ENCODE measurements at regions not wholly inside any gene's neighbourhood (a gene's known extent, or its start where the extent isn't known, plus 50 kb on each side); places are given as distances from the start of the nearest gene placed in this dataset.

- WGBS, result 78% methylated on average over 3 of the region's 3 CpGs
- H3K27ac ChIP-seq (replicated peaks in 1 of 4), result no peak overlapping the region
- no peak for DNase-seq (ENCODE audit: extremely low spot score)
- H3K9me3 ChIP-seq, result peaks cover 0 to 12% (median 0%) of the 10 kb centered on the region in 4 donors
- H3K36me3 ChIP-seq, result no peaks in the 10 kb centered on the region
- intact Hi-C loops (cut with DNase I), result no loop called here
- no peaks in the 10 kb centered on the region for H3K4me1 ChIP-seq
- no peaks in the 10 kb centered on the region for H3K27me3 ChIP-seq
- no peak overlapping the region for H3K4me3 ChIP-seq
- TF ChIP-seq EP300 (IDR thresholded peaks at IDR 0.05) (no peak), CTCF (IDR thresholded peaks at IDR 0.05) (no peak), POLR2AphosphoS5 (IDR thresholded peaks at IDR 0.05) (no peak), POLR2A (IDR thresholded peaks at IDR 0.05; ENCODE audit: low read depth) (no peak)
Measured at GRCh38 chr5:12480487-12480886, 576.2 kb upstream of the CTNND2 start.

DNA sequence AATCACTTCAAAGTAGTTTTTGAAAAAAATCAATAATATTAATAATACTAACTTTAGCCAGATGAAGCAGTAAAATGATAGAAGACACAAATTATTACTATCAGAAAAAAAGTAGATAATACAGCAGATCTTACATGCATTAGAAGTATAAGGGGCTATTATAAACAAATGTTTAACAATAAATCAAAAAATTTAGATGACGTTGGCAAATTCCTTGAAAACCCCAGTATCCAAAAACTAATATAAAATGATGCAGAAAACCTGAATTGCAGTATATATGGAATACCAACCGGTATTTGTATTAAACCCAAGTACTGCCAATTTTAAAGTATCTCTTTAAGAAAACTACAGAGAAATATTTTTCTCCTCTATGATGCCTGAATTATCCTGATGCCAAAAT lies 573.3 kb upstream of the CTNND2 start:
- TF ChIP-seq POLR2A (IDR thresholded peaks at IDR 0.05; ENCODE audit: low read depth) (no peak), POLR2AphosphoS5 (IDR thresholded peaks at IDR 0.05) (no peak), CTCF (IDR thresholded peaks at IDR 0.05) (no peak), EP300 (IDR thresholded peaks at IDR 0.05) (no peak)
- no peak overlapping the region for H3K27ac ChIP-seq (replicated peaks in 1 of 4)
- H3K36me3 ChIP-seq, result no peaks in the 10 kb centered on the region
- 76% methylated on average over 2 of the region's 2 CpGs for WGBS
- H3K27me3 ChIP-seq, result no peaks in the 10 kb centered on the region
- H3K4me1 ChIP-seq, result no peaks in the 10 kb centered on the region
- peaks cover 0 to 2% (median 0%) of the 10 kb centered on the region in 4 donors for H3K9me3 ChIP-seq
- intact Hi-C loops (cut with DNase I), result no loop called here
- H3K4me3 ChIP-seq, result no peak overlapping the region
- no peak for DNase-seq (ENCODE audit: extremely low spot score)

DNA sequence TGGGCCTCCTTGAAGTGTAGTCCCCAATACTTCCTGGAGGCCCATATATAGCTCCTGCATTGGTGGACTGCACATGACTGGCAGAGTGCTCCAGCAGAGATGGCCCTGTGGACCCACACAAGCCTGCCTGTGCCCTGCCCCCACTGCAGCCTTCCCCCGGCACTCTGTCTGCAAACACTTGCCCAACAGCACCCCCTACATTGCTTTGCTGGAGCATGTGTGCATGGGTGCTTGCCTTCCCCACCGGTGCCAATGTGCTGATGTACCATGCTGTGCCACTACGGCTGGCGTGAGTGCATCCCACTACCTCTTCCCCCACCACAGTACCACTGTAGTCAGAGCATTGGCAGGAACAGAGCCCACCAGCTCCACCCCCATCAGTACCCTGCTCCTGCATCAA lies 563.6 kb upstream of the CTNND2 start:
- Histone ChIP-seq H3K9me3 (peaks cover 0 to 14% (median 0%) of the 10 kb centered on the region in 4 donors), H3K27ac (replicated peaks in 1 of 4) (no peak overlapping the region), H3K4me3 (no peak overlapping the region), H3K4me1 (no peaks in the 10 kb centered on the region), H3K27me3 (no peaks in the 10 kb centered on the region), H3K36me3 (no peaks in the 10 kb centered on the region)
- DNase-seq (ENCODE audit: extremely low spot score), result no peak
- 94% methylated on average over 4 of the region's 4 CpGs for WGBS
- TF ChIP-seq POLR2A (IDR thresholded peaks at IDR 0.05; ENCODE audit: low read depth) (no peak), CTCF (IDR thresholded peaks at IDR 0.05) (no peak), EP300 (IDR thresholded peaks at IDR 0.05) (no peak), POLR2AphosphoS5 (IDR thresholded peaks at IDR 0.05) (no peak)
- intact Hi-C loops (cut with DNase I), result no loop called here

DNA sequence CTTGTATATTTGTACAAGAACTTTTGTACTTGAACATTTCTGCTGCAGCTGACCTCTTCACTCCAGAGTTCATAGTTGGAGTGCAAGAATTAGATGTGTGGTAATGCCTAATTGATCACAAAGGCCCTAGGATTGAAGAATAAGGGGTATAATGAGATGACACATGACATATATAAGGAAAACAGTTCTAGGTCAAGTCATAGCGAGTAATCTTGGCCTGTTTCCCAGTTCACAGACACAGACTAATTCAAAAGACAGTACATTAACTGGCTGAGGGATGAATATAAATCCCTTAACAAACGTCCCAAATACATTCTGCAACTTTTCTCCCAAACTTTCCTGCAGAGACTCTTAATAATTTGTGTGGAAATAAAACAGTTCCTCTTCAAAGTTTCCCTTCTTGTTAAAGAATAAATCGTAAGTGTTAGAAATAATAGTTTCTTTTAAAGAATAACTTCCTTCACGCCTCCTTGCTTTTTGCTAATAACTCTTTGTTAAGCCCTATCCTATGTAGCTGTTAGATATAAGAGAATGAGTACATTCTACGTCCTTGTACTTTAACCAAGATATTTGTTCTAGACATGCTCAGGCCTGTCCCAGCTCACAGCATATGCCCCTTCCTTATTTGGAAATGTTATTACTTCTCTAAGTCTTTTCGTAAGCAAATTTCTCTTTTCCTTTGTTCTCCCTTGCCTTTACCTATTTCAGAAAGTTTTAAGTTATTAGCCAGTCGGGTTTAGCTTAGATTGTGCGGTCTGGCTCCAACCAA lies 556.4 kb upstream of the CTNND2 start:
- Histone ChIP-seq H3K27ac (replicated peaks in 1 of 4) (no peak overlapping the region), H3K4me3 (no peak overlapping the region), H3K4me1 (no peaks in the 10 kb centered on the region), H3K9me3 (no peaks in the 10 kb centered on the region), H3K36me3 (no peaks in the 10 kb centered on the region), H3K27me3 (no peaks in the 10 kb centered on the region)
- 57% methylated on average over 8 of the region's 8 CpGs for WGBS
- DNase-seq (ENCODE audit: extremely low spot score), result no peak
- intact Hi-C loops (cut with DNase I), result no loop called here
- TF ChIP-seq POLR2A (IDR thresholded peaks at IDR 0.05; ENCODE audit: low read depth), result no peak
- no peak for TF ChIP-seq EP300 (IDR thresholded peaks at IDR 0.05)
- no peak for TF ChIP-seq POLR2AphosphoS5 (IDR thresholded peaks at IDR 0.05)
- no peak for TF ChIP-seq CTCF (IDR thresholded peaks at IDR 0.05)

DNA sequence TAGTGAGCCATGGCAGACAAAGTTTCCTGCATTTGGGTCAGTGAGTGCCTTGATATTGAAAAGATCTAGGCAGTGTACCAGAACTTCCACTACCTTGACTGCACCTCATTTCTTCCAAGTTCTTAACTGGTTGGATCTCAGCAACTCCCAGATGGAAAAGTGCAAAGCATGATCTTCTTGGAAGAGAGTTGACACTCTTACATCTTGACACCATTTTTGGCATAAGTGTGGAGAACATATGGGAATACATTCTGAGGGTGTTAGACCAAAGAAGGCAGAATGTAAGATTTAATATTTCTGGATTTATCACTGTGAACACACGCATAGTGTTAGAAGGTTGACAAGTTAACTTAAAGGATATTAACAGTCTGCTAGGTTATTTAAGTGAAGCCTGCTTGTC lies 555.1 kb upstream of the CTNND2 start:
- H3K9me3 ChIP-seq, result no peaks in the 10 kb centered on the region
- no peak overlapping the region for H3K27ac ChIP-seq (replicated peaks in 1 of 4)
- no peaks in the 10 kb centered on the region for H3K4me1 ChIP-seq
- no peaks in the 10 kb centered on the region for H3K27me3 ChIP-seq
- WGBS, result 59% methylated on average over 1 of the region's 1 CpG
- TF ChIP-seq CTCF (IDR thresholded peaks at IDR 0.05), result no peak
- no peak for TF ChIP-seq EP300 (IDR thresholded peaks at IDR 0.05)
- no peak for TF ChIP-seq POLR2AphosphoS5 (IDR thresholded peaks at IDR 0.05)
- TF ChIP-seq POLR2A (IDR thresholded peaks at IDR 0.05; ENCODE audit: low read depth), result no peak
- no peaks in the 10 kb centered on the region for H3K36me3 ChIP-seq
- no peak for DNase-seq (ENCODE audit: extremely low spot score)
- no peak overlapping the region for H3K4me3 ChIP-seq
- intact Hi-C loops (cut with DNase I), result no loop called here

Data from esophagus muscularis mucosa (tissue), 4 donors.